CD4-positive, alpha-beta T cell treated with Interleukin-12 subunit alpha and Interleukin-12 subunit beta, for 1 hour (primary cell): ENCODE measurements at regions not wholly inside any gene's neighbourhood (a gene's known extent, or its start where the extent isn't known, plus 50 kb on each side); places are given as distances from the start of the nearest gene placed in this dataset.
"Not testable (repeated sequence)": the region's sequence is repeated elsewhere in the genome, so short reads cannot be mapped to it uniquely, and the experiment has no call there.

Experiments
- DNase-seq: peaks from one replicate; pipeline ENCODE4 v3.0.0-alpha.2; 2020

DNA sequence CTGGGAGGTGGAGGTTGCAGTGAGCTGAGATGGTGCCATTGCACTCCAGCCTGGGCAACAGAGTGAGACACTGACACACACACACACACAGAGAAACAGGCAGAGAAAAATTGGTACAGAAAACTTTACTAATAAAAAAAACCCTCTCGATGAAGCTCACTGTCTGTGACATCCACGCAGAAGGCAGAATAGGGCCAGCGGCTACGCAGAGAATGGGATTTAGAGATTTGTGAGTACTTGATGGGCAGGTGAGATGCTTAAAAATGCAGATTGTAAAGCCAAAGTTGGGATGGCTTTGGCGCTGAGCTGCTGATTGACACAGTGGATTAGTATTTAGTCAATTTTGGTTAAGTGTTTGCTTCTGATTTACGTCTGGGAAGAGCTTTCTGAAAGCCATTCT, 561.1 kb downstream of the TBC1D22A start:
- no peak for DNase-seq

GRCh38 chr22:47322854-47323253, 560.4 kb downstream of the TBC1D22A start:
- no peak for DNase-seq

- DNase-seq, result no peak
These were observed 558.1 kb downstream of the TBC1D22A start for GRCh38 chr22:47320560-47320959.

- DNase-seq, result no peak
These were observed 555.7 kb downstream of the TBC1D22A start for GRCh38 chr22:47318041-47318737.

DNA sequence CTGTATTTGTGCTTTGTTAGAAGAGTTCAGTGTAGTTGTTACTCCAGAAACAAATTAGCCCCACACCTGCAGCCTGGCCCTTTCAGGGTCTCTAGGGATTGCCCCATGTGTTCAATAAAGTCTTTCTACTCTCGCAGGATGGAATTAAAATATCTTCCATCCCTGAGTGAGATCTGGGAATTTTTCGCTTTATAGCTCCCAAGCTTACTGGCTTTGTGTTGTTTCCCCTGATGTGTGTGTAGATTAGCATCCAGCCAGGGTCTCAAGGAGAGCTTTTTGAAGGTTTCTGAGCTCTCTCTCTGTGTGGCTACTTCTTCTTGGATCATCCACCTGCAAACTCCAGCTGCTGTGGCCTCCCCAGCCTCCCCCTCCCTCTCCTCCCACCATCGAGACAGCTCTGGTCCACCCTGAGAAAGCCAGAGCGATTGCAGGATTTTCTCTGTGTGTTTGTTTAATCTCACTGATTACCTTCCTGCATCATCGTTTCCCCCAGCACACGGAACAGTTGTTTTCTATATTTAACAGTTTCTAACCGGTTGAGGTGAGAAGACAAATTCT, 553.5 kb downstream of the TBC1D22A start:
- no peak for DNase-seq

DNA sequence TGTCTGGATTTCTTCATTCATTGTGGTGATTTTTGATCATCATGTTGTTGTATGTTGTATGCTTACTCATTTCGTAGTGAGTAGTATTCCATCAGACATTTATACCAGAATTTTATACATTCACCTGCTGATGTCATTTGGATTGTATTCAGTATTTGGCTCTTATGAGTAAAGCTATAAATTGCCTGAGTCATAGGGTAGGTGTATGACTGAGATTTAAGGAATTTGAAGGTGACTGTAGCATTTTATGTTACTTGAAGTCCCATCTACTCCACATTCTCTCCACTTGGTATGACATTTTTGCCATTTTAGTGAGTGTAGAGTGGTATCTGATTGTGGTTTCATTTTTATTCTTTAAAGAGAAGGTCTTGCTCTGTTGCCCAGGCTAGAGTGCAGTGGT, 548.2 kb downstream of the TBC1D22A start:
- no peak for DNase-seq

- no peak for DNase-seq
These were observed 547.5 kb downstream of the TBC1D22A start for GRCh38 chr22:47309946-47310345.

DNA sequence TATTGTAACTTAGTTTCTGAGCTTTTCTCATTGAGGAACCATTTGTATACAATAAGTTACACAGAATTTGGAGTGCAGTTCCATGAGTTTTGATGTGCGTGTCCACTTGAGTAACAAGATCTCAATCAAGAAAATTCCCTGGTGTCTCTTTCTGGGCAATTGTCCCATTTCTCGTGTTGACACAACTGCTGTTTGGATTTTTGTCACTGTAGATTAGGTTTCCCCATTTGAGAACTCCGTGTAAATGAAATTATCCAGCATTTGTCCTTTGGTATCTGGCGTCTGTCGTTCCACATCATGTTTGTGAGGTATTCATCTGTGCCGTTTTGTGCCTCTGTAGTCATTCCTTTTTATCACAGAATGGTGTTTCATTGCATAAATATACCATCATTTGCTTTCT, 547.0 kb downstream of the TBC1D22A start:
- no peak for DNase-seq

DNA sequence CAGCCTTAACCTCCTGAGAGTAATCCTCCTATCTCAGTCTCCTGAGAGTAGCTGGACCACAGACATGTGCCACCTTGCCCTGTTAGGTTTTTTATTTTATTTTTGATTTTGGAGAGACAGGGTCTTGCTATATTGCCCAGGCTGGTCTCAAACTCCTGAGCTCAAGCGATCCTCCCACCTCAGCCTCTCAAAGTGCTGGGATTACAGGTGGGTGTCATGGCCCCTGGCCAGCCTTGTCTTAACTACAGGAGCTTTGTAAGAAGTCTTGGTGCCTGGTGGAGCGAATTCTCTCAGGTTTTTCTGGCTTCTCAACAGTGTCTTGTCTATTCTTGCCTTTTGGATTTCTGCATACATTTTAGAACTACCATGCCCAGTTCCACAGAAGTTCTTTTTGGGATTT, 546.4 kb downstream of the TBC1D22A start:
- DNase-seq, result no peak

GRCh38 chr22:47307822-47308221, 545.4 kb downstream of the TBC1D22A start:
- DNase-seq, result no peak

DNA sequence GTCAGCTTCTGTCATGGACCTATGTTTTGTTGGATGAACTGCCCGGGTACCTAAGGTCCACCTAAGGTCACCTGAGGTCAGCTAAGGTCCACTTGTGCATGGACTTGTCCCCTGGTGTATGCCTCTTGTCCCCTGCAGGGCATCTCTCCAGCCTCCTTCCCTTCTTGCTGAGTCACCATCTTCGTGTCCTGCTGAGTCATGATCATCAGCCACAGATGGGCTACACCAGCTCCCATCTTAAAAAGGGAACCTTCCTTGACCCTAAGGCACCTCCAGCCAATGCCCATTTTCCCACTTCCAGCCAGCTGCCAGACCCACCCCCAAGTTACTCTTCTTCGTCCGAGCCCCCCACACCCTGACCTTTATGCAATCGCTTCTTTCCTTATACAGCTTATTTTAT, 544.9 kb downstream of the TBC1D22A start:
- DNase-seq, result no peak

DNA sequence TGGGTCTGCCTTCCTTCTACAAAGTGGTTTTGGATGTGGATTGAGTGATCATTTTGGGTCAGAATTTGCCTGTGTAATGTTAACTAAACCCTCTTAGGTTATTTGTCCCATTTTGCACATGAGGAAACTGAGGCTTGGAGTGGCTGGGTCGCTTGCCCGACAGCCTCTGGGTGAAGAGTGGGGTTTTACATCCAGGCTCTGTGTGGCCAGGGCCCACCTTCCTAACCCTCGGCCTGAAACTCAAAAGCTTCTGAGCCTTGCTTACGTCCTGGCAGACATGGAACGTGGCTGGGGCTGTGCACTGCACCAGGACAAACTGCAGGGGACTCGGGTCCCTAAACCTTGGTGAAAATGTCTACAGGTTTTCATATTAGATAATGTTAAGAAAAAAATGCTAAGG, 542.4 kb downstream of the TBC1D22A start:
- DNase-seq, result no peak

GRCh38 chr22:47304191-47304831, 541.9 kb downstream of the TBC1D22A start:
- DNase-seq, result no peak

DNA sequence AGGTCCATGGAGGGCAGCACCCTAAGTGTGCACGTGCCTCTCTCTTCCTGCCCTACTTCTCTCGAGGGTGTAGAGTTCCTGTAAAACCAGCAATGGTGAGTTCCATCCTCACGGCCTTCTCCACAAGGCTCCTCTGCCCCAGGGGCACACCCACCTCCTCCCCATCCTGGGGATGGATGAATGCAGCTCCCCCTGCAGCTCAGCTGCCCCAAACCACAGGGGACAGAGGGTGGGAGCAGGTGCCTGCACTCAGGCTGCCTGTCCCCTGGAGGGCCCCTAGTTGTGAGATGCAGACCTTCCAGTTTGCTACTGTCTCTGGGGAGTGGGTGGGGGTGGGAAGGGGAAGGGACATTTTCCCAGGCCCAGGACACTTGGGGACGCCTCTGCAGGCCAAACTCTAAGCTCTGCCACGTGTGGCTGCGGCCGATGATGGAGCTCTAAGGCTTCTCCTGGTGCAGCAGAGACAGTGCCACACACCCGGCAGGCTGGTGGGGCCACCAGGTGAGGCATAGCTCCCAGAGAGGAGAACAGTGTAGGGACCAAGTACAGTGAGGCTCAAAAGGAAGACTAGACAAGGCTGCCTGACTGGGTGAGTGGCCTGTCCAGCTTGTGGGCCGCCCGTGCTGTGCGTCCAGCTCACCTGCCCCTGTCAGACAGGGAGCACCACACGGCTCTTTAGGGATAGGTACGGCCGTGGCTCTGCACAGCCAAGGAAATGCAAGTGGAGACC, 540.9 kb downstream of the TBC1D22A start:
- no peak for DNase-seq

DNA sequence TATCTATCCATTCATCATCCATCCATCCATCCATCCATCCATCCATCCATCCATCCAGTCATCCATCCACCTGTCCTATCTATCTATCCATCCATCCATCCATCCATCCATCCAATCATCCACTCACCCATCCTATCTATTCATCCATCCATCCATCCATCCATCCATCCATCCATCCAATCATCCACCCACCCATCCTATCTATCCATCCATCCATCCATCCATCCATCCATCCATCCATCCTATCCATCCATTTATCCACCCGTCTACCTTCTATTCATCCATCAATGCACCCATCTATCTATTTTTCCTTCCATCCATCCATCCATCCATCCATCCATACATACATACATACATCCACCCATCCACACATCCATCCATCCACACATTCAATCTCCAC, 540.1 kb downstream of the TBC1D22A start:
- not testable (repeated sequence) for DNase-seq

GRCh38 chr22:47301820-47302475, 539.5 kb downstream of the TBC1D22A start:
- DNase-seq, result no peak

- DNase-seq, result no peak
These were observed 538.4 kb downstream of the TBC1D22A start for GRCh38 chr22:47300698-47301405.

- no peak for DNase-seq
These were observed 537.6 kb downstream of the TBC1D22A start for GRCh38 chr22:47299863-47300697.

- DNase-seq, result no peak
These were observed 536.9 kb downstream of the TBC1D22A start for GRCh38 chr22:47299211-47299862.

DNA sequence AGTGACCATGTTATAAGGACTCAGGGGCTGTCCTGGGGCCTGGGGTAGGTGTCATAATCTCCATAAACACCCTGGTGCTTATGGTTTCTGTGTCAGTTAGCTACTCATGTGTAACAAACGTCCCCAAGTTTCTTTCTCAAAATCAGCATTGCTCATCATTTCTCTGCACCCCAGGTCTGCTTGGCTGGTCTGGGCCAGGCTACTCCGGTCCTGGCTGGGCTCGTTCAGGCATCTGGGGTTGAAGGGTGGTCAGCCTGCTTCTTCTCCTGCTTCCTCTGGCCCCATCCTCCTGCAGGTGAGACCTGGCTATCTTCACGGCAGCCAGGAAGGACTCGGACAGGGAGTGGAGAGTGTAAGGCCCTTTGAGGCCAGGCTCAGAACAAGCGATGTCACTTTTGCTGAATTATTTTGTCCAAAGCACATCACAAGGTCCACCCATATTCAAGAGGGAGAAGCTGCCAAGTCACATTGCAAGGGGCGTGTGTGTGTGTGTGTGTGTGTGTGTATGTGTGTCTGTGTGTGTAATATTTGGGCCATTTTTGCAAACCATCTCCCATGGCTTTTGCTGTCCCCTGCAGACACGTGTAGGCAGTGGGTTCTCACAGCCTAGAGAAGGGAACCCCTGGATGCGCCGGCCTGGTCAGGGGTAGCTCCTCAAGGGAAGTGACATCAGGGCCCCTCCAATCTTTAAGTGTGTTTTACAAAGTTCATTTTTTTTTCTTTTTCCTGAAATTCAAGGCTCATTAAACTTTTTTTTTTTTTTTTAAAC, 535.8 kb downstream of the TBC1D22A start:
- no peak for DNase-seq
